Stimulated activated CD8-positive, alpha-beta memory T cell treated with anti-CD3 and anti-CD28 coated beads, Interleukin-12 subunit alpha, Interleukin-12 subunit beta, amount 100 ng/mL, for 4 hours (primary cell): ENCODE measurements at regions not wholly inside any gene's neighbourhood (a gene's known extent, or its start where the extent isn't known, plus 50 kb on each side); places are given as distances from the start of the nearest gene placed in this dataset.

Experiments used
- DNase-seq: peaks from one replicate; pipeline ENCODE4 v3.0.0-alpha.2; 2020; ENCODE audit warnings: low read depth

- no peak for DNase-seq
Observed at GRCh38 chr1:194241215-194241614, 1054.8 kb upstream of the B3GALT2 start.

DNA sequence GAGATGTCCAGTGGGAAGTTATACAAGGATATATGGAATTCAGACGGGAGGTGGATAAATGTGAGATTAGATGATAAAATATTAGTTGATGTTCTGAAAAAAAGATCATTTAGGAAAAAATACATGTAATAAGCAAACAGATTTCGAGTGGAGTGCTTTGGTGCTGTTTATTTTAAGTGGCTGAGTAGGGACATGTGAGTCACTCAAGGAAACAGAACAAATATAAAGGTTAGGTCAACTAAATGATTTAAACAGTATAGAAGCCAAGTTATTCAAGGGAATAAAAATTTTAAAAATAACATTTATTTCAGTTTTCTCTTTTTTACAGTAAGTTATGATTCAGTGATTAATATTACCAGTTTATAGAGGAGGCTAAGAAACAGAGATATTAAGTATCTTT, 1046.7 kb upstream of the B3GALT2 start:
- DNase-seq, result no peak

- DNase-seq, result no peak
Observed at GRCh38 chr1:194230351-194231144, 1044.1 kb upstream of the B3GALT2 start.

- DNase-seq, result no peak
Observed at GRCh38 chr1:194228427-194228826, 1042.0 kb upstream of the B3GALT2 start.

- no peak for DNase-seq
Observed at GRCh38 chr1:194227161-194227560, 1040.7 kb upstream of the B3GALT2 start.

DNA sequence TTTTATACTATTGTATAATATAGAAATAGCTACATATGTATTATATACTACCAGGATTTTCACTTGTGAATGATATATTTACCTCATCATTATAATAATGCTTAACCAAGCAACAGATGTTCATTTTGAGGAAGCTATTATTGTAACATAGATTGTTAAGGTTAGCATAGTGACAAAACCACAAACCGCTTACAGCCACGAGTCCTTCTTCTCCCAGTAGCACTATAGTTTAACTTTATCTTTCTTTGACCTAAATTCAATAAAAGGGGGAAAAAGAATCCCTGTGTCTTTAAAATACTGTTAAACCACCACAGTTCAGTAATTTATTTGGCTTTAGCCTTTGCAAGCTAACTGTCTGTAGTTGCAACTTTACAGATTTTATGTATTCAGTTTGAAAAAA, 1039.4 kb upstream of the B3GALT2 start:
- DNase-seq, result no peak

- DNase-seq, result no peak
Observed at GRCh38 chr1:194223596-194223995, 1037.2 kb upstream of the B3GALT2 start.

- DNase-seq, result no peak
Observed at GRCh38 chr1:194215448-194215847, 1029.0 kb upstream of the B3GALT2 start.

DNA sequence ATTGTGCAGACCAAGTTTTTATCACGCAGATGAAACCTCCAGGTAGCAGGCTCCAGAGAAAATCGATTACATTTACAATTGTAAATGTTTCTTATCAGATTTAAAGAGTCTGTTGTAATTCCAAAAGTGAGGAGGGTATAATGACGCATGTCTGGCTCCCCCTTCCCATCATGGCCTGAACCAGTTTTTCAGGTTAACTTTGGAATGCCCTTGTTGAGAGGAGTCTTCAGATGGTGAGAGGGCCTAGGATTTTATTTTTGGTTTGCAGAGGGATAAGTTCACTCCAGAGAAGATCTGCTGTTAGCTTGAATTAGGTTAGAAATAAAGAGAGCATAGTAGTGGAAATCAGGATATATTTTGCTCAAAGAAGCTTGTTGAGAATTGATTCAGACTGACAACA, 1028.3 kb upstream of the B3GALT2 start:
- no peak for DNase-seq

DNA sequence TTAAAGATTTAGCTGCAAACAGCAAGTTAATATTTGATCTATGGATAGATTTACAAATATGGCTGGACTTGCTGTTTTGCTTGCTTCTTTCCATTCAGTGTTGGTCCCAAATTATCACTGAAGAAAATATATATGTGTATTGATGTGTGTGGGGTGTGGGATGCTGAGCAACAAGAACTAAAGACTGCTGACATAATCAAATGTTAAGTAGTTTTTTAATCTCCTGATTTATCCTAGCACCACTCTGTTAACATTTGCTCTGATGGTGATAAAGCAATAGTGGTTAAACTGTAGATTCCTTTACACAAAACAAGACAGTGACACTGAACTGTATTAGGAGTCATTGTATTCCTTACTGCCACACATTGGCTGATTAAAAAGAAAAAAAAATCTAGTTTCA, 1023.5 kb upstream of the B3GALT2 start:
- no peak for DNase-seq

GRCh38 chr1:194208674-194209073, 1022.3 kb upstream of the B3GALT2 start:
- DNase-seq, result no peak

GRCh38 chr1:194196562-194196961, 1010.1 kb upstream of the B3GALT2 start:
- DNase-seq, result no peak

DNA sequence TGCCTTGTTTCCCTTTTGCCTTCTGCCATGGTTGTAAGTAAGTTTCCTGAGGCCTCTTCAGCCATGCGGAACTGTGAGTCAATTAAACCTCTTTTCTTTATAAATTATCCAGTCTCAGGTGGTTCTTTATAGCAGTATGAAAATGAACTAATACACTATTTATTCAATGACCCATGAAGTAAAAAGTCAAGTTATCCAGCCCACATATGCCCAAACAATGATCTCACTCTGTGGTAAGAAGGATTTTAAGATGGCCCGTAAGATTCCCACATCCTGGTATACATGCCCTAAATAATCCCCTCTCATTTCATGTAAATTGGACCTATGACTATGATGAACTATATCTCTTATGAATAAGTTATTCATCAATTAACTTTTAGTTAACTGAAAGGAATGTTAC, 1008.3 kb upstream of the B3GALT2 start:
- no peak for DNase-seq

DNA sequence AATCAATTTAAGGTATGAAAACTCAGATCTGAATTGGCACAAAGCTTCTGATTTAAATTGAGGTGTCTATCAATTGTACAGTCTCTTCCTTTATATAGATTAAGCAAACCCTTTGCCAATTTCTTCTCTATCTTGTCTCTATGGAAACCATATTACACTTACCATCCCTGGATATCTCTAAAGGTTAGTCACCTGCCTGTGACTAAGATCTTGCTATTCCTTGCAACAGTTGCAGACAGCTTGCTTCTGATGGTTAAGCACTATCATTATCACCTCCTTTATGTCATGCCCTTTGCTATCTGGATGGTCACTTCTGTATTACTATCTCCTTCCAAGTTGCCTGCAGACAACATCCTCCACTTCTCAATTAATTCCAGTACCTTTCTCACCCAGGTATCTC, 998.6 kb upstream of the B3GALT2 start:
- DNase-seq, result no peak

GRCh38 chr1:194184425-194184824, 998.0 kb upstream of the B3GALT2 start:
- DNase-seq, result no peak

DNA sequence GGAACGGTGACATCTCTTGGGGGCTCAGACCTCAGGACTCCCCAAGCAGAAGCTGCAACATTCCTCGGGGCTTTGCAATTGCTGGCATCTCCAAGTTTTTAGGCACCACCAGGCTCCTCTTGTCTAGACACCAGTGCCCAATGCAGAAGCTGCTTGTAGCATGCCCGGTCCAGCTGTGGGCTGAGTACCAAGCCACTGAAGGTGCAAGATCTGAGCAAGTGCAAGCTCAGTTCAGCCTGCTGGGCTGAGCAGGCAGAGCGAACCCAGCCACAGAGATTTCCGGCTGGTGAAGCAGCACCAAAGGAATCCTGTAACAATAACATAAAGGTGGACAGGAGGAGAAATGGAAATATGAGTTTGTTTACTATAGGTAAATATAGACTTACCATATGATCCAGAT, 995.4 kb upstream of the B3GALT2 start:
- DNase-seq, result no peak

DNA sequence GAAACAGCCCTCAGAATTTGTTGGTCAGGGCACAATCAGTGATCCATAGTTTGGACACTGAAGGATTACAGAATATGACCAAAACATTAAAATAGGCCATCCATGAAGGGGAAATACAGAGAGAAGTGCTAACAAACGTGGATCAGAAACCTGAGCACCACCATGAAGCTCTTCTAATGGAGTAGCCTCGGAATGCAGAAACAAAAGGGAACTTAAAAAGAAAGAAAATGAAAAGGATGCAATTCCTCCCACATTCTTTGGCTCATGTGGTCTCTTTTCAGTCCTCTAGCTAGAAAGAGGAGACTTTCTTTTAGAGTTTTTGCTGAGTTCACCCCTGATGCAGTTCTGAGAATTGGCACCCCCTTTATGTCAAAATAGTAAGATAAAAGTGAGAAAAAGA, 989.8 kb upstream of the B3GALT2 start:
- no peak for DNase-seq

GRCh38 chr1:194175251-194175650, 988.8 kb upstream of the B3GALT2 start:
- no peak for DNase-seq

- DNase-seq, result no peak
Observed at GRCh38 chr1:194174528-194174927, 988.1 kb upstream of the B3GALT2 start.

- no peak for DNase-seq
Observed at GRCh38 chr1:194171596-194171995, 985.2 kb upstream of the B3GALT2 start.

DNA sequence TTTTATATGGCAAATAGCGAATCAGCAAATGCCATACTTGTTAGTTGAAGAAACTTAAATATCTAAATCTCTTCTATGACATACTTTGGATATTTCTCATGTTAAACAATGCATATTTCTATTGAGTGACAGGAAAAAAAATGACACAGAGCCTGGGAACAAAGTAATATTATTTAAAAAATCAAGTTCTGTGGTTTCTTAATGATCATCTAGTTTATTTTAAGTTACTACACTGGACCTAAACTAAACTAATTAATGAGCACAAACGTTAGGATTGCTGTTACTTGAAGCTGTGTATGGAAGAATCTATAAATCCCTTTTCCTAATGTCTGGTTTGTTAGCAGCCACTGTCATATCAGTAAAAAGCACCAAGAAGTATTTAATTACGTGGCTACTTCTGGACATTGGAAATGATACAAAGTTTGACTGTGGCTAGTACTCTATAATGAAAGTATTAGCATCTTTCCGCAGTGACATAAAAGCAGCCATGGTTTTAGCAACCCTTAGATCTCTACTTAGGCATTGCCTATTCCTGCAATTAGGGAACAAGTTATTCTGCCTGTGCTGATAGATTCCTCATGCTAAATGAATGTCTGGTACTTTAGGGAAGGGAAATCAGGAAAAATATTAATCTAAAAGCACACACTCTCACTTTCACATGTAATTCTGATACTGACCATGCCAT, 981.7 kb upstream of the B3GALT2 start:
- no peak for DNase-seq

- DNase-seq, result no peak
Observed at GRCh38 chr1:194164755-194165154, 978.3 kb upstream of the B3GALT2 start.

- DNase-seq, result no peak
Observed at GRCh38 chr1:194161591-194161990, 975.2 kb upstream of the B3GALT2 start.

- DNase-seq, result no peak
Observed at GRCh38 chr1:194159941-194160340, 973.5 kb upstream of the B3GALT2 start.
